ENCODE measurements at regions not wholly inside any gene's neighbourhood (a gene's known extent, or its start where the extent isn't known, plus 50 kb on each side); places are given as distances from the start of the nearest gene placed in this dataset.

DNA sequence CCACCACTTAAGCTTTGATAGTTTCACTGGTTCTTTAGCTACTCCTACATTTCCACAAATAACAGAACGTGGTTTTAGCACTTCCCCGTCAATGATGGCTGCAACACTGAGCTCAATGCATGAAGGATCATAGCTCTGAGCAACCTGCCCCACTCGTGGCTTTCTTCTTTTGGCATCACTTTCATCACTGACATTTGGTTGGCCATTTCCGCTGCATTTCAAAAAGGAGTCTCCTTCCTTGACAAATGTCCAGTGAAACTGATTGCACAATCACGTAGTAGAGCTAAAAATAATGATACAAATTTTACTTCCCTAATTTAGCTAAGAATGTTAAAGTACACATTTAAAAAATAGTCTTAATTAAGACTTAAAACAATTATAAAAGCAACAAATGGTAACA lies 205.2 kb upstream of the HDAC4 start:
- DNase-seq (ENCODE audit: low read depth, low spot score) (no peak), FAIRE-seq (no peak)
- TF ChIP-seq, protein P1, sequence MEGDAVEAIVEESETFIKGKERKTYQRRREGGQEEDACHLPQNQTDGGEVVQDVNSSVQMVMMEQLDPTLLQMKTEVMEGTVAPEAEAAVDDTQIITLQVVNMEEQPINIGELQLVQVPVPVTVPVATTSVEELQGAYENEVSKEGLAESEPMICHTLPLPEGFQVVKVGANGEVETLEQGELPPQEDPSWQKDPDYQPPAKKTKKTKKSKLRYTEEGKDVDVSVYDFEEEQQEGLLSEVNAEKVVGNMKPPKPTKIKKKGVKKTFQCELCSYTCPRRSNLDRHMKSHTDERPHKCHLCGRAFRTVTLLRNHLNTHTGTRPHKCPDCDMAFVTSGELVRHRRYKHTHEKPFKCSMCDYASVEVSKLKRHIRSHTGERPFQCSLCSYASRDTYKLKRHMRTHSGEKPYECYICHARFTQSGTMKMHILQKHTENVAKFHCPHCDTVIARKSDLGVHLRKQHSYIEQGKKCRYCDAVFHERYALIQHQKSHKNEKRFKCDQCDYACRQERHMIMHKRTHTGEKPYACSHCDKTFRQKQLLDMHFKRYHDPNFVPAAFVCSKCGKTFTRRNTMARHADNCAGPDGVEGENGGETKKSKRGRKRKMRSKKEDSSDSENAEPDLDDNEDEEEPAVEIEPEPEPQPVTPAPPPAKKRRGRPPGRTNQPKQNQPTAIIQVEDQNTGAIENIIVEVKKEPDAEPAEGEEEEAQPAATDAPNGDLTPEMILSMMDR (optimal IDR thresholded peaks at IDR 0.05 in 1 of 3, IDR thresholded peaks at IDR 0.05 in 1 of 3, conservative IDR thresholded peaks at IDR 0.05 in 1 of 3; ENCODE audit: extremely low read depth in 1 of 3, insufficient read depth in 2 of 3, low read length in 3 of 3) = no peak
- no peak for TF ChIP-seq EZH2 (IDR thresholded peaks at IDR 0.05; ENCODE audit: low read length)
- Histone ChIP-seq H3K4me1 (ENCODE audit: control insufficient read depth, extremely low read depth, insufficient read depth, low read length) (no peaks in the 10 kb centered on the region), H3K36me3 (ENCODE audit: control insufficient read depth in 2 of 2, extremely low read depth in 1 of 2, insufficient read depth in 2 of 2, low read length in 2 of 2) (no peaks in the 10 kb centered on the region), H2AFZ (ENCODE audit: control insufficient read depth, low read length) (no peak overlapping the region), H3K27ac (ENCODE audit: control insufficient read depth, insufficient read depth, low read length) (no peak overlapping the region), H4K20me1 (ENCODE audit: control insufficient read depth, extremely low read depth, insufficient read depth, low read length) (no peaks in the 10 kb centered on the region), H3K27me3 (ENCODE audit: control insufficient read depth, extremely low read depth, insufficient read depth, low read length) (no peaks in the 10 kb centered on the region), H3K9ac (ENCODE audit: control insufficient read depth, extremely low read depth, insufficient read depth, low read length) (no peak overlapping the region), H3K9me3 (ENCODE audit: control insufficient read depth, low read depth, low read length) (no peaks in the 10 kb centered on the region), H3K9me1 (ENCODE audit: control insufficient read depth, extremely low read depth, insufficient read depth, low read length) (no peaks in the 10 kb centered on the region), H3K4me3 (ENCODE audit: control insufficient read depth in 2 of 3, extremely low read depth in 1 of 3, insufficient read depth in 2 of 3, low read depth in 1 of 3, low read length in 3 of 3) (no peak overlapping the region), H3K79me2 (ENCODE audit: control insufficient read depth, insufficient read depth, low read length) (no peaks in the 10 kb centered on the region), H3K4me2 (ENCODE audit: control insufficient read depth, extremely low read depth, insufficient read depth, low read depth, low read length) (no peak overlapping the region)
- dilution Hi-C loops (cut with MboI; ENCODE audit: extremely low pct_ligation_motif_present, low sequenced_read_pairs) = no loop called here

DNA sequence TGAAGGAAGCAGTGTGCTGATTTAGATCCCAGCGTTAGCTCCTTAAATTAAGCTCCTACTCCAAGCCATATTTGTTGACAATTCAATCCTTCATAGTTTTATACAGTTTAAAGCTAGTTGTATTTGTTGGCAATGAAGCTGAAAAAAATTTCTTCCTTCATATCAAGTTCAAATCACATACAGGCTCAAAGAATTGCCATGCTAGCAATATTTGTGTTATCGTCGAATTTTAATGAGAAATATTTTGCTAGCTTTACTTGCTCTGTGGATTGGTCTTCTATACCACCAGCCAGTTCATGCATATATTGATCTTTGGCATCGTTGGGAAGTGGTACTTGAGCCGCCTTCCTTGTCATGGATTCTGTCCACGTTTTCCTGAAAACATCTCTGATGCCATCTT lies 204.6 kb upstream of the HDAC4 start:
- no peak overlapping the region for H2AFZ ChIP-seq (ENCODE audit: control insufficient read depth, low read length)
- no peak for TF ChIP-seq EZH2 (IDR thresholded peaks at IDR 0.05; ENCODE audit: low read length)
- TF ChIP-seq, protein P1 (optimal IDR thresholded peaks at IDR 0.05 in 1 of 3, IDR thresholded peaks at IDR 0.05 in 1 of 3, conservative IDR thresholded peaks at IDR 0.05 in 1 of 3; ENCODE audit: extremely low read depth in 1 of 3, insufficient read depth in 2 of 3, low read length in 3 of 3) = no peak
- FAIRE-seq (no peak), DNase-seq (ENCODE audit: low read depth, low spot score) (no peak)
- dilution Hi-C loops (cut with MboI; ENCODE audit: extremely low pct_ligation_motif_present, low sequenced_read_pairs) = no loop called here
- H3K9me3 ChIP-seq (ENCODE audit: control insufficient read depth, low read depth, low read length) = no peaks in the 10 kb centered on the region
- H3K4me3 ChIP-seq (ENCODE audit: control insufficient read depth in 2 of 3, extremely low read depth in 1 of 3, insufficient read depth in 2 of 3, low read depth in 1 of 3, low read length in 3 of 3) = no peak overlapping the region
- no peaks in the 10 kb centered on the region for H3K79me2 ChIP-seq (ENCODE audit: control insufficient read depth, insufficient read depth, low read length)
- H3K9me1 ChIP-seq (ENCODE audit: control insufficient read depth, extremely low read depth, insufficient read depth, low read length) = no peaks in the 10 kb centered on the region
- H3K9ac ChIP-seq (ENCODE audit: control insufficient read depth, extremely low read depth, insufficient read depth, low read length) = no peak overlapping the region
- H3K36me3 ChIP-seq (ENCODE audit: control insufficient read depth in 2 of 2, extremely low read depth in 1 of 2, insufficient read depth in 2 of 2, low read length in 2 of 2) = no peaks in the 10 kb centered on the region
- no peaks in the 10 kb centered on the region for H3K27me3 ChIP-seq (ENCODE audit: control insufficient read depth, extremely low read depth, insufficient read depth, low read length)
- no peaks in the 10 kb centered on the region for H3K4me1 ChIP-seq (ENCODE audit: control insufficient read depth, extremely low read depth, insufficient read depth, low read length)
- no peak overlapping the region for H3K27ac ChIP-seq (ENCODE audit: control insufficient read depth, insufficient read depth, low read length)
- H4K20me1 ChIP-seq (ENCODE audit: control insufficient read depth, extremely low read depth, insufficient read depth, low read length) = no peaks in the 10 kb centered on the region
- no peak overlapping the region for H3K4me2 ChIP-seq (ENCODE audit: control insufficient read depth, extremely low read depth, insufficient read depth, low read depth, low read length)

Measured in keratinocyte (primary cell).